Endodermal cell (in vitro differentiated cells): ENCODE measurements at regions not wholly inside any gene's neighbourhood (a gene's known extent, or its start where the extent isn't known, plus 50 kb on each side); places are given as distances from the start of the nearest gene placed in this dataset.

Experiments used
- DNase-seq: peaks from one replicate; pipeline ENCODE4 v3.0.0-alpha.2; 2017
- H3K27ac ChIP-seq: 2 replicates; pipeline ENCODE4 v1.5.1; 2013; ENCODE audit warnings: mild to moderate bottlenecking, low read depth, low read length, moderate library complexity
- H3K27me3 ChIP-seq: 2 replicates; pipeline ENCODE4 v1.6.1; 2013; ENCODE audit warnings: mild to moderate bottlenecking, low read length, moderate library complexity; ENCODE audit not compliant: insufficient read depth, control insufficient read depth, poor library complexity, severe bottlenecking
- H3K36me3 ChIP-seq: 2 replicates; pipeline ENCODE4 v1.7.0; 2013; ENCODE audit warnings: mild to moderate bottlenecking, low read length, moderate library complexity; ENCODE audit not compliant: control insufficient read depth, insufficient read depth
- H3K4me1 ChIP-seq: one replicate; pipeline ENCODE4 v1.7.0; 2013; ENCODE audit warnings: low read length; ENCODE audit not compliant: control insufficient read depth, insufficient read depth
- H3K4me3 ChIP-seq: 2 replicates; pipeline ENCODE4 v1.5.1; 2013; ENCODE audit warnings: mild to moderate bottlenecking, low read length, moderate library complexity
- H3K9ac ChIP-seq: 2 replicates; pipeline ENCODE4 v1.6.1; 2013; ENCODE audit warnings: mild to moderate bottlenecking, low read length, moderate library complexity; ENCODE audit not compliant: poor library complexity, severe bottlenecking; ENCODE audit errors: extremely low read depth
- H3K9me3 ChIP-seq: 2 replicates; pipeline ENCODE4 v1.6.1; 2013; ENCODE audit warnings: mild to moderate bottlenecking, low read length, moderate library complexity; ENCODE audit not compliant: control insufficient read depth
- H3K27ac Mint-ChIP-seq: 2 replicates; pipeline ENCODE4 v1.8.0; 2020; ENCODE audit warnings: mixed read lengths
- H3K27me3 Mint-ChIP-seq: 2 replicates; pipeline ENCODE4 v1.8.0; 2021; ENCODE audit warnings: mild to moderate bottlenecking, mixed read lengths; ENCODE audit not compliant: insufficient read depth
- H3K36me3 Mint-ChIP-seq: 2 replicates; pipeline ENCODE4 v1.8.0; 2020; ENCODE audit warnings: low read depth, mixed read lengths
- H3K4me1 Mint-ChIP-seq: 2 replicates; pipeline ENCODE4 v1.8.0; 2020; ENCODE audit warnings: mixed read lengths
- H3K4me3 Mint-ChIP-seq: 2 replicates; pipeline ENCODE4 v1.8.0; 2020; ENCODE audit warnings: mild to moderate bottlenecking, moderate library complexity, mixed read lengths
- H3K9me3 Mint-ChIP-seq: 2 replicates; pipeline ENCODE4 v1.8.0; 2020; ENCODE audit warnings: mild to moderate bottlenecking, mixed read lengths
- CTCF ChIP-seq: fragments of 200-600 bp; sonication (generic); conservative IDR thresholded peaks from 2 replicates; pipeline ENCODE4 v1.5.0; 2021; ENCODE audit warnings: antibody characterized with exemption, mild to moderate bottlenecking
- WGBS, 2 experiments: methylation state at CpG; one replicate each; pipeline versions ENCODE4 v1.1.5 to v1.1.7; 2013; ENCODE audit warnings: missing lambda C conversion rate in 2 of 2, mixed read lengths in 1 of 2; ENCODE audit not compliant: insufficient coverage in 1 of 2, insufficient read length in 1 of 2; 5-methylcytosine and 5-hydroxymethylcytosine counted together

GRCh38 chr20:52361650-52362049, 170.1 kb upstream of the ZFP64 start:
- H3K27ac ChIP-seq: no peak overlapping the region
- Mint-ChIP-seq H3K4me3 (no peak overlapping the region), H3K36me3 (no peaks in the 10 kb centered on the region), H3K27ac (no peak overlapping the region), H3K4me1 (no peaks in the 10 kb centered on the region), H3K9me3 (no peaks in the 10 kb centered on the region), H3K27me3 (no peaks in the 10 kb centered on the region)
- no peak overlapping the region for H3K4me3 ChIP-seq
- no peak for DNase-seq
- no peak overlapping the region for H3K9ac ChIP-seq
- no peaks in the 10 kb centered on the region for H3K36me3 ChIP-seq
- no peaks in the 10 kb centered on the region for H3K9me3 ChIP-seq
- TF ChIP-seq CTCF: no peak
- H3K27me3 ChIP-seq: no peaks in the 10 kb centered on the region
- no peaks in the 10 kb centered on the region for H3K4me1 ChIP-seq
- WGBS, 2 experiments: 93% methylated on average over 3 of the region's 3 CpGs; no CpG with 5 or more reads in 1 of the 2 experiments

GRCh38 chr20:52349806-52350205, 158.2 kb upstream of the ZFP64 start:
- Histone ChIP-seq H3K27ac (no peak overlapping the region), H3K9ac (no peak overlapping the region), H3K4me3 (no peak overlapping the region), H3K36me3 (no peaks in the 10 kb centered on the region), H3K9me3 (no peaks in the 10 kb centered on the region), H3K27me3 (peaks cover 10% of the 10 kb centered on the region), H3K4me1 (no peaks in the 10 kb centered on the region)
- H3K27ac Mint-ChIP-seq: no peak overlapping the region
- peaks cover 2% of the 10 kb centered on the region for H3K27me3 Mint-ChIP-seq
- no peak for TF ChIP-seq CTCF
- no peaks in the 10 kb centered on the region for H3K36me3 Mint-ChIP-seq
- H3K9me3 Mint-ChIP-seq: no peaks in the 10 kb centered on the region
- DNase-seq: no peak
- WGBS, 2 experiments: 81% methylated on average over 3 of the region's 3 CpGs; no CpG with 5 or more reads in 1 of the 2 experiments
- no peak overlapping the region for H3K4me3 Mint-ChIP-seq
- no peaks in the 10 kb centered on the region for H3K4me1 Mint-ChIP-seq

- Histone ChIP-seq H3K36me3 (no peaks in the 10 kb centered on the region), H3K27ac (no peak overlapping the region), H3K4me3 (no peak overlapping the region), H3K9me3 (no peaks in the 10 kb centered on the region), H3K27me3 (peaks cover 10% of the 10 kb centered on the region), H3K4me1 (no peaks in the 10 kb centered on the region), H3K9ac (no peak overlapping the region)
- no peak for TF ChIP-seq CTCF
- Mint-ChIP-seq H3K9me3 (no peaks in the 10 kb centered on the region), H3K36me3 (no peaks in the 10 kb centered on the region), H3K27me3 (peaks cover 2% of the 10 kb centered on the region), H3K27ac (no peak overlapping the region), H3K4me1 (no peaks in the 10 kb centered on the region), H3K4me3 (no peak overlapping the region)
- WGBS, 2 experiments: 85 to 98% methylated on average over 2 of the region's 2 CpGs
- DNase-seq: no peak
Observed at GRCh38 chr20:52348434-52348833, 156.9 kb upstream of the ZFP64 start.
